ENCODE measurements at regions not wholly inside any gene's neighbourhood (a gene's known extent, or its start where the extent isn't known, plus 50 kb on each side); places are given as distances from the start of the nearest gene placed in this dataset.
"Not testable (repeated sequence)": the region's sequence is repeated elsewhere in the genome, so short reads cannot be mapped to it uniquely, and the experiment has no call there.

- DNase-seq (ENCODE audit: low read depth), result no peak
- Histone ChIP-seq H3K4me3 (ENCODE audit: low read depth, low read length) (no peak overlapping the region), H3K27me3 (ENCODE audit: control insufficient read depth, insufficient read depth, low read length) (no peaks in the 10 kb centered on the region), H3K36me3 (ENCODE audit: control insufficient read depth, insufficient read depth, low read length) (no peaks in the 10 kb centered on the region)
- no peak for TF ChIP-seq CTCF (IDR thresholded peaks at IDR 0.05; ENCODE audit: insufficient read depth, low read length, severe bottlenecking)
- no peak for FAIRE-seq
These were observed 1512.8 kb upstream of the LRRTM3 start for GRCh38 chr10:65413001-65413400.

- no peaks in the 10 kb centered on the region for H3K27me3 ChIP-seq (ENCODE audit: control insufficient read depth, insufficient read depth, low read length)
- H3K36me3 ChIP-seq (ENCODE audit: control insufficient read depth, insufficient read depth, low read length), result no peaks in the 10 kb centered on the region
- DNase-seq (ENCODE audit: low read depth), result peak; percentile 17
- FAIRE-seq, result no peak
- TF ChIP-seq CTCF (IDR thresholded peaks at IDR 0.05; ENCODE audit: insufficient read depth, low read length, severe bottlenecking), result no peak
- H3K4me3 ChIP-seq (ENCODE audit: low read depth, low read length), result no peak overlapping the region
These were observed 1510.5 kb upstream of the LRRTM3 start for GRCh38 chr10:65415318-65415717.

GRCh38 chr10:65416094-65416493 lies 1509.7 kb upstream of the LRRTM3 start:
- Histone ChIP-seq H3K4me3 (ENCODE audit: low read depth, low read length) (no peak overlapping the region), H3K36me3 (ENCODE audit: control insufficient read depth, insufficient read depth, low read length) (no peaks in the 10 kb centered on the region), H3K27me3 (ENCODE audit: control insufficient read depth, insufficient read depth, low read length) (no peaks in the 10 kb centered on the region)
- DNase-seq (ENCODE audit: low read depth), result no peak
- FAIRE-seq, result no peak
- TF ChIP-seq CTCF (IDR thresholded peaks at IDR 0.05; ENCODE audit: insufficient read depth, low read length, severe bottlenecking), result no peak

- H3K27me3 ChIP-seq (ENCODE audit: control insufficient read depth, insufficient read depth, low read length), result no peaks in the 10 kb centered on the region
- FAIRE-seq (no peak), DNase-seq (ENCODE audit: low read depth) (peak; percentile 41)
- H3K36me3 ChIP-seq (ENCODE audit: control insufficient read depth, insufficient read depth, low read length), result no peaks in the 10 kb centered on the region
- no peak overlapping the region for H3K4me3 ChIP-seq (ENCODE audit: low read depth, low read length)
- TF ChIP-seq CTCF (IDR thresholded peaks at IDR 0.05; ENCODE audit: insufficient read depth, low read length, severe bottlenecking), result no peak
These were observed 1506.2 kb upstream of the LRRTM3 start for GRCh38 chr10:65419629-65420028.

GRCh38 chr10:65423043-65423442 lies 1502.8 kb upstream of the LRRTM3 start:
- H3K27me3 ChIP-seq (ENCODE audit: control insufficient read depth, insufficient read depth, low read length), result no peaks in the 10 kb centered on the region
- H3K36me3 ChIP-seq (ENCODE audit: control insufficient read depth, insufficient read depth, low read length), result no peaks in the 10 kb centered on the region
- TF ChIP-seq CTCF (IDR thresholded peaks at IDR 0.05; ENCODE audit: insufficient read depth, low read length, severe bottlenecking), result no peak
- DNase-seq (ENCODE audit: low read depth), result no peak
- no peak overlapping the region for H3K4me3 ChIP-seq (ENCODE audit: low read depth, low read length)
- no peak for FAIRE-seq

- not testable (repeated sequence) for FAIRE-seq; DNase-seq (ENCODE audit: low read depth)
These were observed 1496.5 kb upstream of the LRRTM3 start for GRCh38 chr10:65429381-65429780.

More at GRCh38 chr10:65429381-65429780, 1496.5 kb upstream of the LRRTM3 start:
- H3K27me3 ChIP-seq (ENCODE audit: control insufficient read depth, insufficient read depth, low read length); H3K36me3 ChIP-seq (ENCODE audit: control insufficient read depth, insufficient read depth, low read length); H3K4me3 ChIP-seq (ENCODE audit: low read depth, low read length): not testable (repeated sequence)

All from bronchial epithelial cell (primary cell).